GM18502 (cell line): ENCODE measurements at regions not wholly inside any gene's neighbourhood (a gene's known extent, or its start where the extent isn't known, plus 50 kb on each side); places are given as distances from the start of the nearest gene placed in this dataset.

ENCODE experiments used
- ATAC-seq: cut with Tn5 transposase; IDR thresholded peaks from one replicate; pipeline ENCODE4 v1.9.1; 2021; ENCODE audit warnings: mild to moderate bottlenecking; ENCODE audit not compliant: unreplicated experiment, poor library complexity

GRCh38 chr12:92297405-92297804 lies 151.8 kb upstream of the BTG1 start:
- ATAC-seq: no peak

- ATAC-seq: no peak
Observed at GRCh38 chr12:92295523-92295922, 149.9 kb upstream of the BTG1 start.

- no peak for ATAC-seq
Observed at GRCh38 chr12:92294676-92295440, 149.2 kb upstream of the BTG1 start.

- no peak for ATAC-seq
Observed at GRCh38 chr12:92292016-92292415, 146.4 kb upstream of the BTG1 start.

GRCh38 chr12:92290886-92291285 lies 145.2 kb upstream of the BTG1 start:
- no peak for ATAC-seq

GRCh38 chr12:92290350-92290695 lies 144.7 kb upstream of the BTG1 start:
- ATAC-seq: no peak

GRCh38 chr12:92289629-92290349 lies 144.1 kb upstream of the BTG1 start:
- no peak for ATAC-seq

GRCh38 chr12:92288561-92288960 lies 142.9 kb upstream of the BTG1 start:
- ATAC-seq: no peak

- ATAC-seq: no peak
Observed at GRCh38 chr12:92278378-92278828, 132.8 kb upstream of the BTG1 start.

- no peak for ATAC-seq
Observed at GRCh38 chr12:92277795-92278194, 132.1 kb upstream of the BTG1 start.

- ATAC-seq: no peak
Observed at GRCh38 chr12:92276276-92276675, 130.6 kb upstream of the BTG1 start.

GRCh38 chr12:92275443-92276154 lies 130.0 kb upstream of the BTG1 start:
- ATAC-seq: no peak

GRCh38 chr12:92273076-92273475 lies 127.4 kb upstream of the BTG1 start:
- no peak for ATAC-seq

- no peak for ATAC-seq
Observed at GRCh38 chr12:92272061-92272964, 126.7 kb upstream of the BTG1 start.

- ATAC-seq: no peak
Observed at GRCh38 chr12:92271341-92271740, 125.7 kb upstream of the BTG1 start.

- no peak for ATAC-seq
Observed at GRCh38 chr12:92270521-92270920, 124.9 kb upstream of the BTG1 start.

GRCh38 chr12:92268946-92269345 lies 123.3 kb upstream of the BTG1 start:
- no peak for ATAC-seq

- ATAC-seq: no peak
Observed at GRCh38 chr12:92261692-92262091, 116.0 kb upstream of the BTG1 start.

- ATAC-seq: no peak
Observed at GRCh38 chr12:92261071-92261470, 115.4 kb upstream of the BTG1 start.

- no peak for ATAC-seq
Observed at GRCh38 chr12:92259696-92260251, 114.1 kb upstream of the BTG1 start.
